WTC11 (cell line): ENCODE measurements at regions not wholly inside any gene's neighbourhood (a gene's known extent, or its start where the extent isn't known, plus 50 kb on each side); places are given as distances from the start of the nearest gene placed in this dataset.

Source experiments
- ATAC-seq: fragments of 200-7000 bp; cut with Tn5 transposase; 2 replicates; pipeline ENCODE4 v1.10.0; 2021; ENCODE audit warnings: mild to moderate bottlenecking, moderate library complexity
- CTCF ChIA-PET: fragments of 300-600 bp; sonication (Branson Sonifier 250); formaldehyde crosslinking; loops from one replicate; lab custom pipeline; 2021; ENCODE audit warnings: antibody characterized with exemption; lab: Charles Lee
- POLR2A ChIA-PET: fragments of 350-600 bp; sonication (Branson Sonifier 250); formaldehyde crosslinking; loops from one replicate; lab custom pipeline; 2021; ENCODE audit warnings: antibody characterized with exemption; lab: Charles Lee
- DNase-seq: peaks from one replicate; pipeline ENCODE4 v3.0.0; 2021; ENCODE audit warnings: low spot score
- H3K27ac Mint-ChIP-seq: 2 replicates; pipeline ENCODE4 v1.8.0; 2021; ENCODE audit warnings: mixed read lengths
- H3K27me3 Mint-ChIP-seq: 2 replicates; pipeline ENCODE4 v1.8.0; 2021; ENCODE audit warnings: low read depth, mild to moderate bottlenecking, moderate library complexity, mixed read lengths
- H3K36me3 Mint-ChIP-seq: 2 replicates; pipeline ENCODE4 v1.8.0; 2021; ENCODE audit warnings: mixed read lengths
- H3K4me1 Mint-ChIP-seq: 2 replicates; pipeline ENCODE4 v1.8.0; 2022; ENCODE audit warnings: mixed read lengths
- H3K4me3 Mint-ChIP-seq: 2 replicates; pipeline ENCODE4 v1.8.0; 2021; ENCODE audit warnings: mild to moderate bottlenecking, moderate library complexity, mixed read lengths
- H3K9me3 Mint-ChIP-seq: 2 replicates; pipeline ENCODE4 v1.8.0; 2021; ENCODE audit warnings: mixed read lengths
- ATF1 ChIP-seq: sonication (generic); formaldehyde crosslinking; IDR thresholded peaks from 2 replicates; pipeline ENCODE4 v1.8.1; 2023; ENCODE audit warnings: mild to moderate bottlenecking, moderate library complexity, missing genetic modification reagents
- EMX1 ChIP-seq: fragments of 250-450 bp; sonication (Bioruptor Pico); IDR thresholded peaks from 2 replicates; pipeline ENCODE4 v1.8.0; 2021; ENCODE audit warnings: mild to moderate bottlenecking
- FOXK1 ChIP-seq: sonication (generic); formaldehyde crosslinking; IDR thresholded peaks from 2 replicates; pipeline ENCODE4 v1.8.0; 2022; ENCODE audit warnings: mild to moderate bottlenecking, moderate library complexity, missing genetic modification reagents
- MXD4 ChIP-seq: fragments of 250-450 bp; sonication (Bioruptor Pico); IDR thresholded peaks from 2 replicates; pipeline ENCODE4 v1.8.0; 2021; ENCODE audit warnings: mild to moderate bottlenecking, moderate library complexity, borderline replicate concordance
- SOX15 ChIP-seq: fragments of 250-450 bp; sonication (Bioruptor Pico); IDR thresholded peaks from 2 replicates; pipeline ENCODE4 v1.9.0; 2021; ENCODE audit warnings: mild to moderate bottlenecking
- TP53 ChIP-seq: sonication (generic); formaldehyde crosslinking; IDR thresholded peaks from 2 replicates; pipeline ENCODE4 v1.8.1; 2023; ENCODE audit warnings: mild to moderate bottlenecking, missing genetic modification reagents
- ZNF121 ChIP-seq: sonication (generic); formaldehyde crosslinking; IDR thresholded peaks from 2 replicates; pipeline ENCODE4 v1.8.0; 2023; ENCODE audit warnings: missing genetic modification reagents
- TF ChIP-seq, protein P1 (sequence below): sonication (generic); formaldehyde crosslinking; IDR thresholded peaks from 2 replicates; pipeline ENCODE4 v1.8.0; 2022; ENCODE audit warnings: mild to moderate bottlenecking, missing genetic modification reagents
- TF ChIP-seq, protein P2 (sequence below): fragments of 250-450 bp; sonication (Bioruptor Pico); conservative IDR thresholded peaks from 2 replicates; pipeline ENCODE4 v1.9.0; 2021; ENCODE audit warnings: mild to moderate bottlenecking
- TF ChIP-seq, protein P3 (sequence below): sonication (generic); formaldehyde crosslinking; IDR thresholded peaks from 2 replicates; pipeline ENCODE4 v1.8.1; 2022; ENCODE audit warnings: missing genetic modification reagents, borderline replicate concordance
- TF ChIP-seq, protein P4 (sequence below): fragments of 250-450 bp; sonication (Bioruptor Pico); IDR thresholded peaks from 2 replicates; pipeline ENCODE4 v2.1.2; 2022; ENCODE audit warnings: mild to moderate bottlenecking, moderate library complexity
- TF ChIP-seq, protein P5 (sequence below): sonication (generic); formaldehyde crosslinking; IDR thresholded peaks from 2 replicates; pipeline ENCODE4 v1.8.0; 2022; ENCODE audit warnings: missing genetic modification reagents
- TF ChIP-seq, protein P6 (sequence below): sonication (generic); formaldehyde crosslinking; IDR thresholded peaks from 2 replicates; pipeline ENCODE4 v1.8.1; 2022; ENCODE audit warnings: mild to moderate bottlenecking, missing genetic modification reagents, moderate library complexity, borderline replicate concordance
- TF ChIP-seq, protein P7 (sequence below): sonication (generic); formaldehyde crosslinking; IDR thresholded peaks from 2 replicates; pipeline ENCODE4 v1.8.1; 2023; ENCODE audit warnings: mild to moderate bottlenecking, missing genetic modification reagents, moderate library complexity
- TF ChIP-seq, protein P8 (sequence below): sonication (generic); formaldehyde crosslinking; IDR thresholded peaks from 2 replicates; pipeline ENCODE4 v1.8.1; 2022; ENCODE audit warnings: mild to moderate bottlenecking, moderate library complexity, missing genetic modification reagents
- TF ChIP-seq, protein P9 (sequence below): sonication (generic); formaldehyde crosslinking; conservative IDR thresholded peaks from 2 replicates; pipeline ENCODE4 v1.8.1; 2022; ENCODE audit warnings: mild to moderate bottlenecking, missing genetic modification reagents
- TF ChIP-seq, protein P10 (sequence below): fragments of 250-450 bp; sonication (Bioruptor Pico); IDR thresholded peaks from 2 replicates; pipeline ENCODE4 v1.8.0; 2021; ENCODE audit warnings: mild to moderate bottlenecking
- TF ChIP-seq, protein P11 (sequence below): fragments of 200-600 bp; IDR thresholded peaks from 2 replicates; pipeline ENCODE4 v1.8.0; 2022; ENCODE audit warnings: antibody characterized with exemption
- TF ChIP-seq, protein P12 (sequence below): sonication (generic); formaldehyde crosslinking; IDR thresholded peaks from 2 replicates; pipeline ENCODE4 v1.8.0; 2022; ENCODE audit warnings: mild to moderate bottlenecking, missing genetic modification reagents

DNA sequence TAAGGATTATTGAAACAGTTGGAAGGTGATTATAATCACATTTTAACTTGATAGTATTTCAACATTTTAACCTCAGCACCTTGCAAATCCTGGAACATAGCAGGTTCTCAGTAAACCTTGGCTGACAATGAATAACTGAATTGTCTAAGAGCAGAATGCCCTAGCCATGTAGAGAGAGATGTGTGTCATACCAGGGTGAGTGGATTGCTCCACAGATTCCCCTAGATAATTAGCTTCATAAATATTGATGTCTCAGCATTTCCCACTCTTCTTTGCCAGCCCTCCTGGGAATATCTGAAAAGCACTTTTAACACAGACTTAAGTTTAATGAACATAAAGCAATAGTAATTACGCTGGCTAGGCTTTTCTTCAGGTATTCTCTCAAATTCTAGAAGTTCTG lies 363.5 kb downstream of the MAN2A1 start:
- H3K36me3 Mint-ChIP-seq = no peaks in the 10 kb centered on the region
- no peak overlapping the region for H3K27ac Mint-ChIP-seq
- no peak for ATAC-seq
- peaks cover 62% of the 10 kb centered on the region for H3K4me1 Mint-ChIP-seq
- no peak for TF ChIP-seq ZNF121 (CRISPR knock-in tag)
- no peak for TF ChIP-seq SOX15 (CRISPR knock-in tag)
- TF ChIP-seq, protein P1, sequence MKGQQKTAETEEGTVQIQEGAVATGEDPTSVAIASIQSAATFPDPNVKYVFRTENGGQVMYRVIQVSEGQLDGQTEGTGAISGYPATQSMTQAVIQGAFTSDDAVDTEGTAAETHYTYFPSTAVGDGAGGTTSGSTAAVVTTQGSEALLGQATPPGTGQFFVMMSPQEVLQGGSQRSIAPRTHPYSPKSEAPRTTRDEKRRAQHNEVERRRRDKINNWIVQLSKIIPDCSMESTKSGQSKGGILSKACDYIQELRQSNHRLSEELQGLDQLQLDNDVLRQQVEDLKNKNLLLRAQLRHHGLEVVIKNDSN (CRISPR knock-in tag) = no peak
- TF ChIP-seq, protein P2, sequence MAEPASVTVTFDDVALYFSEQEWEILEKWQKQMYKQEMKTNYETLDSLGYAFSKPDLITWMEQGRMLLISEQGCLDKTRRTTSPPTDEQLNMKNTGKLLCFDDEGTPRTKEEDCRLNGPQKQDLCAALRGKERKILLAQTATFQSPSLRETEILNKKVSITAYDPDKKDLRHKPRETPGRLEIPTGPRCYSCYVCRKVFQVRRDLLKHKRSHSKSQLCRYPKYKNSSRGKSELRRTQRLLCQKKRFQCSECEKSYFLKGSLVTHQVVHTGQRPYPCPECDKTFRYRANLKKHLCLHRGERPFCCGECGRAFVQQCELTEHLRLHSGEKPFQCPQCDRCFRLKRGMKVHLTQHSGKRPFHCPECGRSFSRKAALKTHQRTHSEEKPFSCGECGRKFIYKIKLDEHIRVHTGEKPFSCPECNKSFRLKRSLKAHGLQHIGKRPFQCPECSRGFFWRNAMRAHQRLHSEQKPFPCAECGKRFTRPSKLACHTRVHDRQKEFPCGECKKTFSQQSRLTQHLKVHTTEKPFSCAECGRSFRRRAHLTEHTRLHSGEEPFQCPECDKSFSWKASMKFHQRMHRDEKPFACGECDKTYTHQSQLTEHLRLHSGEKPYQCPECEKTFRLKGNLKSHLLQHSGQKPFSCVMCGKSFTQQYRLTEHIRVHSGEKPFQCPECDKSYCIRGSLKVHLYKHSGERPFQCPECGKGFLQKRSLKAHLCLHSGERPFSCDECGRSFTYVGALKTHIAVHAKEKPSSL (CRISPR knock-in tag) = no peak
- no peak for TF ChIP-seq FOXK1 (CRISPR knock-in tag)
- TF ChIP-seq, protein P3, sequence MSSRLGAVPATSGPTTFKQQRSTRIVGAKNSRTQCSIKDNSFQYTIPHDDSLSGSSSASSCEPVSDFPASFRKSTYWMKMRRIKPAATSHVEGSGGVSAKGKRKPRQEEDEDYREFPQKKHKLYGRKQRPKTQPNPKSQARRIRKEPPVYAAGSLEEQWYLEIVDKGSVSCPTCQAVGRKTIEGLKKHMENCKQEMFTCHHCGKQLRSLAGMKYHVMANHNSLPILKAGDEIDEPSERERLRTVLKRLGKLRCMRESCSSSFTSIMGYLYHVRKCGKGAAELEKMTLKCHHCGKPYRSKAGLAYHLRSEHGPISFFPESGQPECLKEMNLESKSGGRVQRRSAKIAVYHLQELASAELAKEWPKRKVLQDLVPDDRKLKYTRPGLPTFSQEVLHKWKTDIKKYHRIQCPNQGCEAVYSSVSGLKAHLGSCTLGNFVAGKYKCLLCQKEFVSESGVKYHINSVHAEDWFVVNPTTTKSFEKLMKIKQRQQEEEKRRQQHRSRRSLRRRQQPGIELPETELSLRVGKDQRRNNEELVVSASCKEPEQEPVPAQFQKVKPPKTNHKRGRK (CRISPR knock-in tag) = no peak
- TF ChIP-seq, protein P4, sequence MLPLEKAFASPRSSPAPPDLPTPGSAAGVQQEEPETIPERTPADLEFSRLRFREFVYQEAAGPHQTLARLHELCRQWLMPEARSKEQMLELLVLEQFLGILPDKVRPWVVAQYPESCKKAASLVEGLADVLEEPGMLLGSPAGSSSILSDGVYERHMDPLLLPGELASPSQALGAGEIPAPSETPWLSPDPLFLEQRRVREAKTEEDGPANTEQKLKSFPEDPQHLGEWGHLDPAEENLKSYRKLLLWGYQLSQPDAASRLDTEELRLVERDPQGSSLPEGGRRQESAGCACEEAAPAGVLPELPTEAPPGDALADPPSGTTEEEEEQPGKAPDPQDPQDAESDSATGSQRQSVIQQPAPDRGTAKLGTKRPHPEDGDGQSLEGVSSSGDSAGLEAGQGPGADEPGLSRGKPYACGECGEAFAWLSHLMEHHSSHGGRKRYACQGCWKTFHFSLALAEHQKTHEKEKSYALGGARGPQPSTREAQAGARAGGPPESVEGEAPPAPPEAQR (CRISPR knock-in tag) = no peak
- TF ChIP-seq, protein P5, sequence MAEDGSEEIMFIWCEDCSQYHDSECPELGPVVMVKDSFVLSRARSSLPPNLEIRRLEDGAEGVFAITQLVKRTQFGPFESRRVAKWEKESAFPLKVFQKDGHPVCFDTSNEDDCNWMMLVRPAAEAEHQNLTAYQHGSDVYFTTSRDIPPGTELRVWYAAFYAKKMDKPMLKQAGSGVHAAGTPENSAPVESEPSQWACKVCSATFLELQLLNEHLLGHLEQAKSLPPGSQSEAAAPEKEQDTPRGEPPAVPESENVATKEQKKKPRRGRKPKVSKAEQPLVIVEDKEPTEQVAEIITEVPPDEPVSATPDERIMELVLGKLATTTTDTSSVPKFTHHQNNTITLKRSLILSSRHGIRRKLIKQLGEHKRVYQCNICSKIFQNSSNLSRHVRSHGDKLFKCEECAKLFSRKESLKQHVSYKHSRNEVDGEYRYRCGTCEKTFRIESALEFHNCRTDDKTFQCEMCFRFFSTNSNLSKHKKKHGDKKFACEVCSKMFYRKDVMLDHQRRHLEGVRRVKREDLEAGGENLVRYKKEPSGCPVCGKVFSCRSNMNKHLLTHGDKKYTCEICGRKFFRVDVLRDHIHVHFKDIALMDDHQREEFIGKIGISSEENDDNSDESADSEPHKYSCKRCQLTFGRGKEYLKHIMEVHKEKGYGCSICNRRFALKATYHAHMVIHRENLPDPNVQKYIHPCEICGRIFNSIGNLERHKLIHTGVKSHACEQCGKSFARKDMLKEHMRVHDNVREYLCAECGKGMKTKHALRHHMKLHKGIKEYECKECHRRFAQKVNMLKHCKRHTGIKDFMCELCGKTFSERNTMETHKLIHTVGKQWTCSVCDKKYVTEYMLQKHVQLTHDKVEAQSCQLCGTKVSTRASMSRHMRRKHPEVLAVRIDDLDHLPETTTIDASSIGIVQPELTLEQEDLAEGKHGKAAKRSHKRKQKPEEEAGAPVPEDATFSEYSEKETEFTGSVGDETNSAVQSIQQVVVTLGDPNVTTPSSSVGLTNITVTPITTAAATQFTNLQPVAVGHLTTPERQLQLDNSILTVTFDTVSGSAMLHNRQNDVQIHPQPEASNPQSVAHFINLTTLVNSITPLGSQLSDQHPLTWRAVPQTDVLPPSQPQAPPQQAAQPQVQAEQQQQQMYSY = no peak
- TF ChIP-seq, protein P6, sequence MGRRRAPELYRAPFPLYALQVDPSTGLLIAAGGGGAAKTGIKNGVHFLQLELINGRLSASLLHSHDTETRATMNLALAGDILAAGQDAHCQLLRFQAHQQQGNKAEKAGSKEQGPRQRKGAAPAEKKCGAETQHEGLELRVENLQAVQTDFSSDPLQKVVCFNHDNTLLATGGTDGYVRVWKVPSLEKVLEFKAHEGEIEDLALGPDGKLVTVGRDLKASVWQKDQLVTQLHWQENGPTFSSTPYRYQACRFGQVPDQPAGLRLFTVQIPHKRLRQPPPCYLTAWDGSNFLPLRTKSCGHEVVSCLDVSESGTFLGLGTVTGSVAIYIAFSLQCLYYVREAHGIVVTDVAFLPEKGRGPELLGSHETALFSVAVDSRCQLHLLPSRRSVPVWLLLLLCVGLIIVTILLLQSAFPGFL (CRISPR knock-in tag) = no peak
- no peak for TF ChIP-seq MXD4 (CRISPR knock-in tag)
- TF ChIP-seq TP53 = no peak
- TF ChIP-seq, protein P7, sequence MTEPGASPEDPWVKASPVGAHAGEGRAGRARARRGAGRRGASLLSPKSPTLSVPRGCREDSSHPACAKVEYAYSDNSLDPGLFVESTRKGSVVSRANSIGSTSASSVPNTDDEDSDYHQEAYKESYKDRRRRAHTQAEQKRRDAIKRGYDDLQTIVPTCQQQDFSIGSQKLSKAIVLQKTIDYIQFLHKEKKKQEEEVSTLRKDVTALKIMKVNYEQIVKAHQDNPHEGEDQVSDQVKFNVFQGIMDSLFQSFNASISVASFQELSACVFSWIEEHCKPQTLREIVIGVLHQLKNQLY (CRISPR knock-in tag) = no peak
- TF ChIP-seq, protein P8, sequence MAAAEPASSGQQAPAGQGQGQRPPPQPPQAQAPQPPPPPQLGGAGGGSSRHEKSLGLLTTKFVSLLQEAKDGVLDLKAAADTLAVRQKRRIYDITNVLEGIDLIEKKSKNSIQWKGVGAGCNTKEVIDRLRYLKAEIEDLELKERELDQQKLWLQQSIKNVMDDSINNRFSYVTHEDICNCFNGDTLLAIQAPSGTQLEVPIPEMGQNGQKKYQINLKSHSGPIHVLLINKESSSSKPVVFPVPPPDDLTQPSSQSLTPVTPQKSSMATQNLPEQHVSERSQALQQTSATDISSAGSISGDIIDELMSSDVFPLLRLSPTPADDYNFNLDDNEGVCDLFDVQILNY (CRISPR knock-in tag) = no peak
- TF ChIP-seq ATF1 (CRISPR knock-in tag) = no peak
- TF ChIP-seq, protein P9, sequence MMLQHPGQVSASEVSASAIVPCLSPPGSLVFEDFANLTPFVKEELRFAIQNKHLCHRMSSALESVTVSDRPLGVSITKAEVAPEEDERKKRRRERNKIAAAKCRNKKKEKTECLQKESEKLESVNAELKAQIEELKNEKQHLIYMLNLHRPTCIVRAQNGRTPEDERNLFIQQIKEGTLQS (CRISPR knock-in tag) = no peak
- TF ChIP-seq, protein P10, sequence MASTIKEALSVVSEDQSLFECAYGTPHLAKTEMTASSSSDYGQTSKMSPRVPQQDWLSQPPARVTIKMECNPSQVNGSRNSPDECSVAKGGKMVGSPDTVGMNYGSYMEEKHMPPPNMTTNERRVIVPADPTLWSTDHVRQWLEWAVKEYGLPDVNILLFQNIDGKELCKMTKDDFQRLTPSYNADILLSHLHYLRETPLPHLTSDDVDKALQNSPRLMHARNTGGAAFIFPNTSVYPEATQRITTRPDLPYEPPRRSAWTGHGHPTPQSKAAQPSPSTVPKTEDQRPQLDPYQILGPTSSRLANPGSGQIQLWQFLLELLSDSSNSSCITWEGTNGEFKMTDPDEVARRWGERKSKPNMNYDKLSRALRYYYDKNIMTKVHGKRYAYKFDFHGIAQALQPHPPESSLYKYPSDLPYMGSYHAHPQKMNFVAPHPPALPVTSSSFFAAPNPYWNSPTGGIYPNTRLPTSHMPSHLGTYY (CRISPR knock-in tag) = no peak
- TF ChIP-seq, protein P11, sequence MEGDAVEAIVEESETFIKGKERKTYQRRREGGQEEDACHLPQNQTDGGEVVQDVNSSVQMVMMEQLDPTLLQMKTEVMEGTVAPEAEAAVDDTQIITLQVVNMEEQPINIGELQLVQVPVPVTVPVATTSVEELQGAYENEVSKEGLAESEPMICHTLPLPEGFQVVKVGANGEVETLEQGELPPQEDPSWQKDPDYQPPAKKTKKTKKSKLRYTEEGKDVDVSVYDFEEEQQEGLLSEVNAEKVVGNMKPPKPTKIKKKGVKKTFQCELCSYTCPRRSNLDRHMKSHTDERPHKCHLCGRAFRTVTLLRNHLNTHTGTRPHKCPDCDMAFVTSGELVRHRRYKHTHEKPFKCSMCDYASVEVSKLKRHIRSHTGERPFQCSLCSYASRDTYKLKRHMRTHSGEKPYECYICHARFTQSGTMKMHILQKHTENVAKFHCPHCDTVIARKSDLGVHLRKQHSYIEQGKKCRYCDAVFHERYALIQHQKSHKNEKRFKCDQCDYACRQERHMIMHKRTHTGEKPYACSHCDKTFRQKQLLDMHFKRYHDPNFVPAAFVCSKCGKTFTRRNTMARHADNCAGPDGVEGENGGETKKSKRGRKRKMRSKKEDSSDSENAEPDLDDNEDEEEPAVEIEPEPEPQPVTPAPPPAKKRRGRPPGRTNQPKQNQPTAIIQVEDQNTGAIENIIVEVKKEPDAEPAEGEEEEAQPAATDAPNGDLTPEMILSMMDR = no peak
- TF ChIP-seq, protein P12, sequence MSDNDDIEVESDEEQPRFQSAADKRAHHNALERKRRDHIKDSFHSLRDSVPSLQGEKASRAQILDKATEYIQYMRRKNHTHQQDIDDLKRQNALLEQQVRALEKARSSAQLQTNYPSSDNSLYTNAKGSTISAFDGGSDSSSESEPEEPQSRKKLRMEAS = no peak
- no peak for TF ChIP-seq EMX1 (CRISPR knock-in tag)
- no peak overlapping the region for H3K4me3 Mint-ChIP-seq
- ChIA-PET CTCF (no interaction called here), POLR2A (no interaction called here)
- DNase-seq = no peak
- no peaks in the 10 kb centered on the region; the same call in 1 of the 2 replicates for H3K27me3 Mint-ChIP-seq
- no peaks in the 10 kb centered on the region for H3K9me3 Mint-ChIP-seq
